GM21576 (cell line): ENCODE measurements at regions not wholly inside any gene's neighbourhood (a gene's known extent, or its start where the extent isn't known, plus 50 kb on each side); places are given as distances from the start of the nearest gene placed in this dataset.
"Not testable (repeated sequence)": the region's sequence is repeated elsewhere in the genome, so short reads cannot be mapped to it uniquely, and the experiment has no call there.

Experiments
- ATAC-seq: cut with Tn5 transposase; IDR thresholded peaks from one replicate; pipeline ENCODE4 v1.9.1; 2021; ENCODE audit warnings: mild to moderate bottlenecking, moderate library complexity; ENCODE audit not compliant: unreplicated experiment

DNA sequence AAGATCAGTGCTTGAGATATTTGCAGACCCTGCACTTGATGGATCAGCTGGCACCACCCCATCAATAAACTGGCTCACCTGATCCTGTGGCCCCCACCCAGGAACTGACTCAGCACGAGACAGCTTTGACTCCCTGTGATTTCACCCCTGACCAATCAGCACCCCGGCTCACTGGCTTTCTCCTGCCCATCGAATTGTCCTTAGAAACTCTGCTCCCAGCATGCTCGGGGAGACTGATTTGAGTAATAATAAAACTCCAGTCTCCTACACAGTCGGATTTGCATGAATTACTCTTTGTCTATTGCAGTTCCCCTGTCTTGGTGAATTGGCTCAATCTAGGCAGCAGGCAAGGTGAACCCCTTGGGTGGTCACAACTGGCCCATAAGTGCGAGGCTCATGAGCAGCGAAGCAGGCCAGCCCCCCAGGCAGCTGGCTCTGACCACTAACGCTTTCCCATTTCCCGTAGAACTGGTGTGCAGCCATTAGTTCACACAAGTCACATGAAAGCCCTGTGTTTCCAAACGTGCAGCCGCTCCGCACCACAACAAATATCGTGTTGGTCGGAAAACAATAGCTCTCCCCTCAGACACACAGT, 79.6 kb downstream of the RSPH3 start:
- ATAC-seq, result no peak

DNA sequence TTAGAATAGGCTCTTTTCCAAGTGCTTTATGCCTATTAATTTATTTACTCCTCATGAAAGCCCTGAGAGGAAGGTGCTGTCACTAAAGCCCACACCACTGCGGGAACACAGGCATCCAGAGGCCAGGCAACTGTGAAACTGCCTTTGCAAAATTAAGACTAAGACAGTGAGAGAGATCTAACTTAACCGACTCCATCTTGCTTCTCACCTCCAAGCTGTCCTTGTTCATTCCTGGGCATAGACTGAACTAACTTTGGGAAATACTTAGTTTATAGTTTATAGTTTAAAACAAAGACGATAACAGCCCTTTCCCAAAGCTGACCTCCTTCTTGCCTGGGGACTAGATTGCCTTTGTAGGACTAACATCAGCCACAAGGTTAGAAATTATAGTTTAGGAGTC, 80.1 kb downstream of the RSPH3 start:
- no peak for ATAC-seq

DNA sequence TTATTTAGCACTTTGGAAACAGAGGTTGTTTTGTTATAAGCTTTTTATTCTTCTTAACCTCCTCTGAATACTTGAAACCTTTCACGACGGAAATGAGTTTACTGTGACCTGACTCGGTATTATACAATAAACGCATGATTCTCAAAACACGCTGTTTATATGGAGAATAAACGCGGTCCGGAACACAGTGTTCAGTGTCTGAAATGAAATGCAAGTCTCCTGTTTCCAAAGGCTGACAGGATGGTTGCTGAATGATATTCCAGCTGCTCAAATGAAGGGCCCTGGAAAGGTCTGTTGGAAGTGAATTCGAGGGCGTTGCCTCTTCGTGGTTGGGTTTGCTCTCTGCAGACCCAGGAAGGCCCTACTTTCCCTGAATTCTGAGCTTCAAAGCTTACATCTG, 83.4 kb downstream of the RSPH3 start:
- no peak for ATAC-seq

DNA sequence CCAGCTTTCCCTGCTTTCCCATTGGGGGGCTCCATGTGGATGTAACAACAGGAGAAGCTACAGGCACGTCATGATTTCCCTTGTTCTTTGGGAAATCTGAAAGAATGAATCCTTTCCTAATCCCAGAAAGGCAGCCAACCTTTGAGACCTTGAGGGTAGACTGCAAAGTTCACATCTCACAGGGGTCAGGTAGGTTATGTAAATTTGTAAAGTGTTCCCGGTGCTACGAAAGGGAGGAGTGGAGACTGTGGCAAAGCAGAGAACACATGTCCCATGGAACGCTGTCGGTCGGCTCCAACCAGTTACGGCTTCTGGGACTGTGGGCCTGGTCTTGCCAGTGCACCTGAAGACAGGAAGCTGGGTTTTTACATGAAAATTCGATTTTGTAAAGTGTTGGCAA, 85.1 kb downstream of the RSPH3 start:
- no peak for ATAC-seq

DNA sequence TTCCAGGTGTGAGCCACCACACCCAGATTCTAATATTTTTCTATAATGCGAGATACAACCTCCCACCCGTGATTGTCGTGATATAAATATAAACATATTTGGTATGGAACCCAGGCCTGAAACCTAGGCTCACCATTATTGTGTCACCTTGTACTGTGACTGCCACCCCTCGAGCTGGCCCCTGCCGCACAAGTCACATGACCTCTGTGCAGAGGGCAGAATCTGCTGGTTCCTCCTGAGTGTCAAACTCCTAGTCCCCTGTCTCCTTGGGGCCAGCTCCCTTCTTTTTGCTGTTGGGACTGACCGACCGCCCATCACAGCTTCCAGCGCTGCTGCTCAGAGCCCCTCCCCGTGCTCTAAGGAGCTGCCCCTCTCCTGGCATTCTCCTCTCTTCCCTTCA, 86.4 kb downstream of the RSPH3 start:
- no peak for ATAC-seq

DNA sequence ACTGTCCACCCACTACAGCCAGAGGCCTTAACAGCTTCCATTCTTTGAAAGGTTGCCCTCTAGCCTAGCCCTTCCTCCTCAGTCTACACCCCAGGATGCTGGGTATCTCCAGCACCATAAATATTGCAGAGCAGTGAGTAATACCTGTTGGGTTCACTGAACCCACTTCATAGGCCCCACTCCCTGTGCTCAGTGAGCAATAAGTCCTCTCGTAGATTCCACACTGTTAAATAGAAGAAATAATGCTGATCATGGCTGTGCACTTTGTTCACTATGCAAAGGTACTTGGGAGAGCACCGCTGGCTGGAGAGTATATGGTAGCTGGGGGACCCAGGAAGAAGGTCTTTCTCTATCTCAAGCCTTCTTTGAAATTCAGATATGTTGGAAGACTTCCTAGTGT, 87.3 kb downstream of the RSPH3 start:
- ATAC-seq, result no peak

DNA sequence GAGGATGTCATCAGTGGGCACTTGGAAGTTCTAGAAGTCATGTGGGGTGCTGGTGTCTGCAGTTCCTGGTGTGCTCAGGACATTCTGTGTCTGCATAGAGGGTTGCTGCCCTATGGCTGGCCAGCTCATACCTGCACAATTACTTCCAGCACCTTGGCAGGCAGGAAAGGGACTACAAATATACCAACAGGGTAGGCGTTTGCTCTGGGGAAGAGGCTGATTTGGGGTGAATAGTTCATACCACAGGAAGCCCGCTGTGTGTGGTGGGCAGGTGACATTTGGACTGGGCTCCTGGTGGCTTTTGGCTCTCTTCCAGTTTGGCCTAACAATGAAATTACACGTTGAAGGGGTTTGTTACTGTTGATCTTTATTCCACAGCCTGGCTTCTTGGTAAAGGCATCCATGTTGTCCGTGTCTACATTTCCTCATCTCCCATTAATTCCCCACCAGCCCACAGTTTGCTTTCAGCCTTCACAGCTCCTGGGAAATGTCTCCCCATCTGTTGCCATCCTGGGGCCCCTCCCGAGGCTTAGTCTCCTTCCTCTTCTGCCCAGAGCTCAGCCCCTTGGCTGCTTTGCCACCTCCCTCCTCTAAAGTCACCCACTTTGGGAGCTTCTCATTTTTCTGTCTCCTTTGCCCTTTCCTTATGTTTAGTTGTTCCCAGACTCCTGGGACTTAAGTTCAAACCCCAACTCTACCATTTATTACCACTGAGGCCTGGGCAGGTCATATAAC, 88.1 kb downstream of the RSPH3 start:
- no peak for ATAC-seq

DNA sequence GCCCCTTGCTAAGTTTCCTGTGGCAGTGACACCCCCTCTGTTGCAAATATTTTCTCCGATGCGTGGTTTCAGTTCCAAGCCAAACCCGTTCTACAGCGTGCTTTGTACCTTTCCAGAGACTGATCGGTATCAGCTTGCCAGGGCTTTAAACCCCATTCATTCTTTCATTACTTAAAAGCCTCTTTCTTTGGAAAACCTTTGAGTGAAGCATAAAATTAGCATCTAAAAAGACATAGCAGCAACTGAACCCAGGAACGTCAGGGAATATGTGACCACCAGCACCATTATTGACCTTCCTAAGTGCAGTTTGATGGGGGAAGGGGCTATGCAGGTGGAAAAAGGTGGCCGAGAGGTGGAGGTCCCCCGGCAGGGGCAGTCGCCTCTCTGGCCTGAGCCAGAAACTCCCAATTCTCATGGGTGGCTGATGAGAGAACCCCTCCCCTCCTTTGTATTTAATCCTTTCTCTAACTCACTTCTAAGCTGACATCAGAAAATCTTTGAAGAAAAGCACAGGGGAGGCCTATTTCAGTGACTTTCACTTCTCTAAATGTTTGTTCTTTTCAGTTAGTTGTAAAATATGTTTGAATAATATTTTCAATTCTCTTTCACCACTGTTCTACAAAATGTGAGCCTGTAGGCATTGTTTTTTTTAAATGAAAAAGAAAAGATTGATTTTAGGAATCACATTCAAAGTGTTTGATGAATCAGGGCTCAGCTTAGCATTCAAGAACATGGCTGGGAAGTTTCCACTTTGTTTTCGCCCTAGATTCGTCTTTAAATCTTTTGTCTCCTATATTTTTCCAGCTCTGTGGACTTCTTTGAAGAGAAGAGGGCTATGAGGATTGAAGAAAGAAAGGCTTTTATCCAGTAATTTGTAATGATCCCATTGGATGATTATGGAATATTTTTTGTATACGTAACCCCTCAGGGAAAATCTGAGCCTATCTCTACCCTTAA, 89.2 kb downstream of the RSPH3 start:
- ATAC-seq, result peak; percentile 61

DNA sequence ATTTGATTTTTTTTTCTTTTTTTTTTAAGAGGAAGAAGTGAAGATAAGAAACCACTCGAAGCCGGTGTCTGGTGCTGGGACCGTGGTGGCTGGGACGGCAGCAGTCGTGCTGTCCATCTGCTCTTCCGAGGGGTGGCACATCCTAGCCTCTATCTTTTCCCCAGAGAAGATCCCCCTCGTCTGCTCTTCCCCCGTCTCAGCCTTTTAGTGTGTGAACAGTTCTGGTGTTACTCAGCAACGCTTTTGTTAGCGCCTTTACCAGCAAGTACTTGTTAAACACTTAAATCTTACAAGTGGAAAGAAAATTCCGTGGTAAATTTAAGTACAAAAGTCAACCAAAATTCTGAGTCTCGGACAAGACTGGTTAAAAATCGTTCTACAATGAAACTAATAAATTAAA, 90.1 kb downstream of the RSPH3 start:
- no peak for ATAC-seq

DNA sequence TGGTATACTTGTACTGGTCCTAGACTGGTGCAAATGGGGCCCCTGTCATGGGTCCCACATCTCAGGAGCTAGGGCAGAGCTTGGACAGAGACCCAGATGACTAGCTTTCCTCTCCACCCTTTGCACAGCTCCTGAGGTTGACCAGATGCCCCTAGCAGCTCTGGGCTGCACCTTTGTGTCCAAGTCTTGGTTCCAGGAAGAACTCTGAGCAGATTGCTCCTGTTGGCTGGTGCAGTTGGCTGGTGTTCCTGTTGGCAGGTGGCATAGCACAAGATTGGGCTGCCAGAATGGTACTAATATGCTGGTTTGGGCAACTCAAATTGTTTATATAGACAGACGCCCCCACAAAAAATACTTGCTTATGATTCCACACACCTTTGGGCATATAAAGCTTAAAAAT, 89.4 kb upstream of the EZR start:
- ATAC-seq, result no peak

DNA sequence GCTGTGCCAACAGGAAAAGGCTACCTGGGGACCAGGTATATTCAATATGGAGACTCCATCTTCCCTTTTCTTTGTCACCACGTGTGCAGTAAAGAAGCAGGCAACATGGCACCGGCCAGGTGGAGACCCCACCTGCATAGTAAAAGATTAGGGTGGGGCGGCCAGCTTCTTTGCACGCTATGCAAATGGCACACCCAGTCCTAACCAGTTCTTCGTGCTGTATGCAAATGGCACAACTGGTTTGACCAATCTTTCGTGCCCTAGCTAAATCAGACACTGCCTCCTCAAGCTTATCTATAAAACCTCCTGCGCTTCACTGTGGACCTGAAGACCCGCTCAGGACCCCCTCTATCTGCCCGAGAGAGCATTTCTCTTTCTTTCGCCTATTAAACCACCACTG, 88.8 kb upstream of the EZR start:
- ATAC-seq, result no peak

DNA sequence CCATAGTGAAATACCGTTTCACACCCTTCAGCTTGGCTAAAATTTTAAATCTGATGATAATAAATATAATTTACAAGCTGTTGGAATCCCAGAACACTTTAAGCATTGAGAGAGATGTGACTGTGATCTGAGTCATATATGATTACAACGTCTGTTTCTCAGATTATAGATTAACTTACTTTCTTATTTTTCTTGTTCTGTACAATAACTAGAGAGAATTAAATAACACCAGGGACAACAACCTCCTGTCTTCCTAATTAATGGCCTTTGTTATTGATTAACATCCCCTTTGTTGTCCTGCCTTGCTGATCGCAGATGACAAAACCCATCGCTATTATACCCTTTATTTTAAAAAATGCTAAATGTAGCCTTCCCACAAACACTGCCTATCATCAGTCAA, 87.8 kb upstream of the EZR start:
- ATAC-seq, result no peak

DNA sequence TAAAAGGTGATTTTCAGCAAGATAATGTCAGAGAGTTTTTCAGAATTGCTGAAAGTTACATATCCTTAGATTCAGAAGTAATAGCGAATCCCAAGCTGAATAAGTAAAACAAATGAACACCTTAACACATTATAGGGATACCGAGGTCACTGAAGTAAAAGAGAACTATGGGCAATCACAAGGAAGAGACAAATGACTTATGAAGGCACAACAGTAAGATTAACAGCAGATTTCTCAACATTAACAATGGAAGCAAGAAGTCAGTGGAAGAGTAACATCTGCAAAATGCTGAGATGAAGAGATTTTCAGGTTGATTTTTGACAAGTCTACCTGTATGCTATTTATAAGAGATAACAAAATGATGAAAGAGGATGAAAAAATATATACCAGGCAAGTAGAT, 86.1 kb upstream of the EZR start:
- no peak for ATAC-seq

DNA sequence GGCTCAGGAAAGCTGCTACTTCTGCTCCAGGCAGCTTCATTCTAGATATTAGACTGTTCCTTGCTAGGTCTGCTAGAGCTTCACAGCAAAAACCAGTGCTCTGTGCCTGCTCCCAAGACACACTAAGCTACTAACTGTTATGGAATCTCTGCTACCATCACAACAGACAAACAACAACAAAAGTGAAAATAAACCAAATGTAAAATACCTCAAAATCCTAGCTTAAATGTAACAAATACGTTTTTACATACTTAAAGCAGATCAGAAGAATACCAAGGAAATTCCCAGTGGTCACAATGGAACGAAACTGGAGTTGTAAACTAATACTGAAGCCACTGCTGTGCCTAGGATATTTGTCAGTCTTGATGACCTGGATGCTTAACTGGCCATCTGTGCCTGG, 84.6 kb upstream of the EZR start:
- no peak for ATAC-seq

DNA sequence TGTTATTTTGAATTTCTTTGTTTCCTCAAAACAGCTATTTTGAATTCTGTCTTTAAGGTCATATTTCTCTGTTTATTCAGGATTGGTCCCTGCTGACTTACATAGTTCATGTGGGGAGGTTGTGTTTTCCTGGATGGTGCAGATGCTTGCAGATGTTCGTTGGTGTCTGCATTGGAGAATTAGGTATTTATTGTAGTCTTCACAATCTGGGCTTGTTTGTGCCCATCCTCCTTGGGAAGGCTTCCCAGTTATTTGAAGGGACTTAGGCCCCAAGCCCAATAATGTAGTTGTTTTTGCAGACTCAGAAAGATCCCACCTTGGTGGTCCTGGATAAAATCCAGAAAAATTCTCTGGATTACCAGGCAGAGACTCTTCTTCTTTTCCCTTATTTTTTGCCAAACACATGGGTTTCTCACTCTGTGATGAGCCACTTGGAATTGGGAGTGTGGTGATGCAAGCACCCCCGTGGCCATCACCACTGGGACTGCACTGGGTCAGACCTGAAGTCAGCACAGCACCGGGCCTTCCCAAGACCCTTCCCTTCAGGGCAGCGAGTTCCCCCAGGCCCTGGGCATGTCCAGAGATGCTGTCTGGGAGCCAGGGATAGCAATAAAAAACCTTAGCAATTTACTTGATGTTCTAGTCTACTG, 81.6 kb upstream of the EZR start:
- ATAC-seq, result no peak

DNA sequence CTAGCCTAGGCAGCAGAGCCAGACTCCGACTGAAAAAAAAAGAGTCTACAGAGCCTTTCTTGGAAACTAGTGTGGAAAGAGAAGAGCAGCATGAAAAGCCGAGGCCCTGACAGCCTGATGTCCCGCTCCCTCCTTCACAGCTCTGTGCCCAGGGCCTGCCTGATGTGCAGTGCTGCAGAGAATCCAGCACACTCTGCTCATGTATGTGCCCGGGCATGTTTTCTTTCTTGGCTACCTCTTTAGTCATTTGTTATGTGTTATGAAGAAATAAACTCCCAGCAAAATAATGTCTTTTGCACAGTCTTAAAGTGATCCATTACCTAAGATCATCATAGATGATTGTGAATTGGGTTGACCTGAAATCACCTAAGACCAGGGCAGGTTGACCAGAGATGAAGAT, 78.1 kb upstream of the EZR start:
- no peak for ATAC-seq

DNA sequence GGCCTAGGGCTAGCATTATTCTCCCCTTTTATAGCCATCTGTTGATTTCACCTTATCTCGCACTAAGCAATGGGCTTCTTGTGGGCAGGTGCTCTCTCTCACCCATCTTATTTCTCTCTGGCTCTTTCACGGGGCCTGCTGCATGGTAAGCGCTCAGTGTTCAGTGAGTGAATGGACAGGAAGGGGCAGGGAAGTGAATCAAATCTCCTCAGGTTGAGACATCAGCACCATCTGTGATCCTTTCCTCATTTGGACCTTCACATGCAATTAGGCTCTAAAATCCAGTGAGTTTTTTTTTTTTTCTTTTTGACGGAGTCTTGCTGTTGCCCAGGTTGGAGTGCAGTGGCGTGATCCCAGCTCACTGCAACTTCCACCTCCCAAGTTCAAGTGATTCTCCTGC, 76.5 kb upstream of the EZR start:
- no peak for ATAC-seq

DNA sequence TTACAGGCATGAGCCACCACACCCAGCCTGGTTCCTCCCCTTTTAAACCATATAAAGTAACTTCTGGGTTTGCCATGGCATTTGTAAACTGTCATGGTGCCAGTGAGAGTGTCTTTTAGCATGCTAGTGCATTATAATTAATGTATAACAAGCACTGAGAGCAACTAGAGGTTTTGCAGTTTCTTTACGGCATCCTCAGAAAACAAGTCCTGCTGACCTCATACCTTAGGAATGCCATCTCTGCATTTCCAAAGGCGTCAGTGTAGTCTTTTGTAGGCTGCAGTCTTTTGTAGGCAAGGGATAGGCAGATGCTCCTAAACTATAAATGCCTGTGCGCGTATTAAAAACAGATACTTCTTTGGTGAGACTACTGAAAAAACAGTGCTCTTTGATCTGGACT, 75.0 kb upstream of the EZR start:
- ATAC-seq, result no peak

DNA sequence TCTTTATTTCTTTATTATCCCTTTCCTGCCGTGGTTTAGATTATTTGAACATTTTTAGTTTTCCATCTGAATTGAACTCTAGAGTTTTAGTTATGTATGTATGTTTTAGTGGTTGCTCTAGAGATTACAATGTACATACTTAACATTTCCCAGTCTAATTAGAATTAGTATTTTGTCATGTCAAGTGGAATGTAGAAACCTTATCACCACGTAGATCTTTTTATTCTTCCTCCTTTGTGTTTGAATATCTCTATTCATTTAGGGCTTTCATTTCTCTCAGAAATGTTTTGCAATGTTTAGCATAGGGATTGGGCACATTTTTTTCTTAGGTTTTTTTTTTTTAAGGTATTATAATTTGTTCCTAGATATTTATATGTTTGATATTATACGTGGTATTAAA, 73.1 kb upstream of the EZR start:
- no peak for ATAC-seq

DNA sequence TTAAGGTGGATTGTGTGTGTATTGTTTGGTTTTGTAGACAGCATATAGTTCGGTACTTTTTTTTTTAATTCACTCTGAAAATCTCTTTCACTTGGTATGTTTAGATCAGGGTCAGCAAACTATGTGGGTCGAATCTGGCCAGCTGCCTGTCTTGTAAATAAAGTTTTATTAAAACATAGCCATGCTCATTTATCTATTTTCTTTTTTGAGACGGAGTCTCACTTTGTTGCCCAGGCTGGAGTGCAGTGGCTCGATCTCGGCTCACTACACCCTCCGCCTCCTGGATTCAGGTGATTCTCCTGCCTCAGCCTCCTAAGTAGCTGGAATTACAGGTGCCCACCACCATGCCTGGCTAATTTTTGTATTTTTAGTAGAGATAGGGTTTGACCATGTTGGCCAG, 72.4 kb upstream of the EZR start:
- not testable (repeated sequence) for ATAC-seq

DNA sequence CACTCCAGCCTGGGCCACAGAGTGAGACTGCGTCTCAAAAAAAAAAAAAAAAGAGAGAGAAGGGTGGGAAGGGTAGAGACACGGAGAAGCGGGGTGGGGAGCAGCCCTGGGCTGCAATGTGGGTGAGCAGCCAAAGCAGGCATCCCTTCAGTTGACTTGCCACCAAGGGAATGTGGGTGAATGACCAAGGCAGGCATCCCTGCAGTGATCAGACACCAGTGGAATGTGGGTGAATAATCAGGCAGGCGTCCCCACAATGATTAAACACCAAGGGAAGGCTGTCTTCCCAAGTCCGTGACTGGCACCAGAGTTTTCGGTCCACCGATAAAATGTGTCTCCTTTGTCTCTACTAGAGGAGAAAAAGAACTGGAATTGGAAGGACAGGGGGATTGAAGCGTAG, 69.0 kb upstream of the EZR start:
- ATAC-seq, result not testable (repeated sequence)
